Posterior vena cava (tissue), 2 donors: ENCODE measurements at regions not wholly inside any gene's neighbourhood (a gene's known extent, or its start where the extent isn't known, plus 50 kb on each side); places are given as distances from the start of the nearest gene placed in this dataset.
"Not testable (repeated sequence)": the region's sequence is repeated elsewhere in the genome, so short reads cannot be mapped to it uniquely, and the experiment has no call there.

Source experiments
- DNase-seq: peaks from one replicate; pipeline ENCODE4 v3.0.0-alpha.2; 2020; ENCODE audit warnings: low spot score
- intact Hi-C, 2 donors: fragments of 100-400 bp; cut with DNase I; formaldehyde crosslinking; loops; one replicate each; pipeline versions ENCODE4 v1.14.1 to v1.14.2; 2022 to 2023
- donor health status: DM: yes; HTN: yes; CAD: no.
- donor health status: DM: yes; HTN: yes; CAD: no.

GRCh38 chr10:35896001-35896400 is 253.9 kb upstream of the FZD8 start:
- intact Hi-C loops: no loop called here
- no peak for DNase-seq

GRCh38 chr10:35895331-35895730 is 253.2 kb upstream of the FZD8 start:
- intact Hi-C loops: no loop called here
- no peak for DNase-seq

GRCh38 chr10:35892526-35892925 is 250.4 kb upstream of the FZD8 start:
- intact Hi-C loops: no loop called here

GRCh38 chr10:35890676-35891495 is 248.8 kb upstream of the FZD8 start:
- intact Hi-C loops: no loop called here
- no peak for DNase-seq

More at GRCh38 chr10:35892526-35892925, 250.4 kb upstream of the FZD8 start:
- no peak for DNase-seq

- DNase-seq: no peak
- intact Hi-C loops: no loop called here
Measured at GRCh38 chr10:35889971-35890675, 248.0 kb upstream of the FZD8 start.

GRCh38 chr10:35889226-35889625 is 247.1 kb upstream of the FZD8 start:
- intact Hi-C loops: no loop called here
- DNase-seq: no peak

- intact Hi-C loops: no loop called here
Measured at GRCh38 chr10:35888400-35888799, 246.3 kb upstream of the FZD8 start.

GRCh38 chr10:35887685-35888084 is 245.6 kb upstream of the FZD8 start:
- no peak for DNase-seq
- intact Hi-C loops: no loop called here

More at GRCh38 chr10:35888400-35888799, 246.3 kb upstream of the FZD8 start:
- no peak for DNase-seq

- intact Hi-C loops: no loop called here
- no peak for DNase-seq
Measured at GRCh38 chr10:35885076-35885475, 243.0 kb upstream of the FZD8 start.

GRCh38 chr10:35884657-35885071 is 242.6 kb upstream of the FZD8 start:
- DNase-seq: no peak
- intact Hi-C loops: no loop called here

GRCh38 chr10:35882422-35883150 is 240.5 kb upstream of the FZD8 start:
- no peak for DNase-seq
- intact Hi-C loops: no loop called here

GRCh38 chr10:35881320-35881719 is 239.2 kb upstream of the FZD8 start:
- intact Hi-C loops: no loop called here
- DNase-seq: no peak

- intact Hi-C loops: no loop called here
- DNase-seq: no peak
Measured at GRCh38 chr10:35876248-35876647, 234.2 kb upstream of the FZD8 start.

- intact Hi-C loops: no loop called here
- no peak for DNase-seq
Measured at GRCh38 chr10:35875016-35875676, 233.1 kb upstream of the FZD8 start.

- intact Hi-C loops: no loop called here
Measured at GRCh38 chr10:35874311-35875015, 232.4 kb upstream of the FZD8 start.

GRCh38 chr10:35872671-35873070 is 230.6 kb upstream of the FZD8 start:
- no peak for DNase-seq
- intact Hi-C loops: no loop called here

More at GRCh38 chr10:35874311-35875015, 232.4 kb upstream of the FZD8 start:
- DNase-seq: no peak

- intact Hi-C loops: no loop called here
- no peak for DNase-seq
Measured at GRCh38 chr10:35870665-35871310, 228.7 kb upstream of the FZD8 start.

- not testable (repeated sequence) for DNase-seq
- intact Hi-C loops: loop anchor here in 1 of 2 donors (5.0 kb wide), 1 partner anchor 844 kb away; no protein-coding TSS in a partner anchor
Measured at GRCh38 chr10:35858676-35859283, 216.7 kb upstream of the FZD8 start.
